ENCODE measurements at regions not wholly inside any gene's neighbourhood (a gene's known extent, or its start where the extent isn't known, plus 50 kb on each side); places are given as distances from the start of the nearest gene placed in this dataset.

GRCh38 chr4:61085534-61085933 lies 114.6 kb upstream of the ADGRL3 start:
- DNase-seq, result no peak

DNA sequence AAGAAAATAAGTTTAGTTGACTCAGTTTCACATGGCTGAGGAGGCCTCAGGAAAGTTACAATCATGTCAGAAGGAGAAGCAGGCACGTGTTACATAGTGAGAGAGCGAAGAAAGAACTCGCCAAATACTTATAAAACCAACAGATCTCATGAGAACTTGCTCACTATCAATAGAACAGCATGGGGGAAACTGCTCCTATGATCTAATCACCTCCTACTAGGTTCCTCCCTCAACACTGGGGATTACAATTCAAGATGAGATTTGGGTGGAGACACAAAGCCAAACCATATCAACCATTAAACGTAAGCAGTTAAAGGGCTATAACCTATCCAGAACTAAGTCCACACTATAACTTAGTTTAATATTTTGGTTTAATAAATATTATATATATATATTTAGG lies 113.8 kb upstream of the ADGRL3 start:
- DNase-seq, result no peak

DNA sequence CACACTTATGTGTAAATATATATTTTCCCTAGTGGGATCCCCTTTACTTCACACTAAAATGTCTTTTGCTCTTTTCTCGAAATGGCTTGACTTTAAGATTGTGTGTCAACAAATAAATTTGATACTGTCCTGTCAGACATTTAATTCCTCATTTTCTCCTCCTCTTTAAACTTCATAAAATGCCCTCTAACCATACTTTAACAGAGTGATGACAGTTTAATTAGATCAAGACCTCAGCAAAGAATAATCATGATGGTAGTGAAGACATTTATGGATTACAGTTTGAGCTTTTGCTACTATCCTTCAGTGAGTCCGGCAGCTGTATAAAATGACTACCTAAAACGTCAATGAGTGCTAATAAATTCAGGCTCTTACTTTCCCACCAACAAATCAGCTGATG lies 113.1 kb upstream of the ADGRL3 start:
- DNase-seq, result no peak

- DNase-seq, result no peak
These were observed 105.1 kb upstream of the ADGRL3 start for GRCh38 chr4:61094854-61095598.

GRCh38 chr4:61128682-61129081 lies 71.4 kb upstream of the ADGRL3 start:
- no peak for DNase-seq

GRCh38 chr4:61129971-61130370 lies 70.2 kb upstream of the ADGRL3 start:
- no peak for DNase-seq

DNA sequence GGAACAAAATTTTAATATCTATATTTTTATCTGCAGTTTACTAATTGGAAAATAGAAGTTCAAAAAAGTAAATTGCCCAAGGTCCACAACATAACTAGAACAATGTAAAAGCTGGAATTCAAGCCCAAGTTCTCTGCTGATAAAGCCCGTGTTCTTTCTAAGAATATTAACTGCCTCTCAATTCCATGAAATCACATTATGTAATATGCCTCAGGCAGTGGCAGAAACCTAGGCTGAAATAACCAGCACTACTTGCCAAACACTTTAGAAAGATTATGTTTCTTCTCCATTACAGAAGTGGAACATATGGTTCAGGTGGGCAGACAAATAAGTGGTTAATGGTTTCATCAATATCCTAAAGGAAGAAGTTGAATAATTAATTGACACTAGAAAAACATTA lies 56.7 kb upstream of the ADGRL3 start:
- DNase-seq, result no peak

DNA sequence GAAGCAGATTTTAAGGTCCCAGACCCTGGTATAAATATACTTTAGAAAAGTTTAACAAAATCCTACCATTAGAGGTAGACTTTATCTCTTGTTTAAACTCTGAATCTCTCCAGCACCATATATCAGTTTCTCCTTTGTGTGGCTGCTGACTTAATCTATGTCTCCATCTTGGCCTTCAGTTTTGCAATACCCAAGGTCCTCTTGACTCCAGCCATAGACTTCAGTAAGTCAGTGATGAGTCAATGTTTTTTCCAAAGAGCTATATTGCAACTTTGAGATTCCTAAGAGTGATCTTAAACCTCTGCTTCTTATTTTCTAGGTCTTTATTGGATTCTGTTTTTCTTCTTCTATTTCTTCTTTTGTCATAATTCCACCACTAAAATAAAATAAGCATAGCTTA lies 50.8 kb upstream of the ADGRL3 start:
- DNase-seq, result no peak

Measured in NCI-H1105 (cell line).